K562 (cell line): ENCODE measurements at regions not wholly inside any gene's neighbourhood (a gene's known extent, or its start where the extent isn't known, plus 50 kb on each side); places are given as distances from the start of the nearest gene placed in this dataset.

Source experiments
- AFF1 ChIP-seq, 2 experiments: fragments of 450-650 bp; IDR thresholded peaks; 2 replicates each; pipeline ENCODE4 v1.6.1; 2018; ENCODE audit warnings: mild to moderate bottlenecking in 2 of 2, low read depth in 1 of 2; ENCODE audit not compliant: partially characterized antibody in 2 of 2
- BHLHE40 ChIP-seq: IDR thresholded peaks from 2 replicates; pipeline ENCODE4 v1.6.1; 2011; ENCODE audit warnings: low read length, improper control_type of control experiment
- CBX2 ChIP-seq: fragments of 200-600 bp; sonication (generic); IDR thresholded peaks from one replicate; pipeline ENCODE4 v1.6.1; 2012; ENCODE audit warnings: mild to moderate bottlenecking, low read length, inconsistent platforms; ENCODE audit not compliant: insufficient read depth, poor library complexity, severe bottlenecking
- HDAC2 ChIP-seq: fragments of 450-650 bp; IDR thresholded peaks from 2 replicates; pipeline ENCODE4 v1.6.1; 2016; ENCODE audit warnings: mild to moderate bottlenecking
- IRF2 ChIP-seq: sonication (generic); formaldehyde crosslinking; IDR thresholded peaks from 2 replicates; pipeline ENCODE4 v1.8.1; 2022; ENCODE audit warnings: mild to moderate bottlenecking, missing genetic modification reagents
- RAD21 ChIP-seq, 2 experiments: fragments of 250-450 bp in 1 of 2; fragments of 450-650 bp in 1 of 2; sonication (Bioruptor Pico) in 1 of 2; formaldehyde crosslinking in 1 of 2; IDR thresholded peaks in 1 of 2; conservative IDR thresholded peaks in 1 of 2; 2 replicates each; pipeline versions ENCODE4 v1.4.0 to v1.8.0; 2020 to 2022; ENCODE audit warnings: mild to moderate bottlenecking in 2 of 2, moderate library complexity in 1 of 2
- STAT6 ChIP-seq: sonication (generic); formaldehyde crosslinking; IDR thresholded peaks from 2 replicates; pipeline ENCODE4 v1.8.1; 2023; ENCODE audit warnings: mild to moderate bottlenecking, missing genetic modification reagents
- TEAD1 ChIP-seq, 2 experiments: fragments of 450-650 bp in 1 of 2; sonication (generic) in 1 of 2; formaldehyde crosslinking; IDR thresholded peaks; 2 replicates each; pipeline versions ENCODE4 v1.4.0 to v1.8.0; 2020 to 2022; ENCODE audit warnings: mild to moderate bottlenecking in 2 of 2, missing genetic modification reagents in 1 of 2
- ZNF584 ChIP-seq: fragments of 200-800 bp; sonication (Bioruptor generic); IDR thresholded peaks from 2 replicates; pipeline ENCODE4 v1.6.1; 2016; ENCODE audit warnings: low read depth, mild to moderate bottlenecking, missing genetic modification characterization, missing compliant biosample characterization
- ZNF77 ChIP-seq: fragments of 250-450 bp; sonication (Bioruptor Pico); IDR thresholded peaks from 2 replicates; pipeline ENCODE4 v1.5.0; 2020
- TF ChIP-seq, protein P1 (sequence below): sonication (generic); formaldehyde crosslinking; IDR thresholded peaks from 2 replicates; pipeline ENCODE4 v1.8.1; 2023; ENCODE audit warnings: mild to moderate bottlenecking, missing genetic modification reagents
- TF ChIP-seq, protein P2 (sequence below): fragments of 200-800 bp; sonication (Bioruptor generic); IDR thresholded peaks from 2 replicates; pipeline ENCODE4 v1.6.1; 2016; ENCODE audit warnings: missing genetic modification characterization, missing compliant biosample characterization

- no peak for TF ChIP-seq CBX2
- no peak for TF ChIP-seq ZNF77 (CRISPR knock-in tag)
- TF ChIP-seq, protein P1, sequence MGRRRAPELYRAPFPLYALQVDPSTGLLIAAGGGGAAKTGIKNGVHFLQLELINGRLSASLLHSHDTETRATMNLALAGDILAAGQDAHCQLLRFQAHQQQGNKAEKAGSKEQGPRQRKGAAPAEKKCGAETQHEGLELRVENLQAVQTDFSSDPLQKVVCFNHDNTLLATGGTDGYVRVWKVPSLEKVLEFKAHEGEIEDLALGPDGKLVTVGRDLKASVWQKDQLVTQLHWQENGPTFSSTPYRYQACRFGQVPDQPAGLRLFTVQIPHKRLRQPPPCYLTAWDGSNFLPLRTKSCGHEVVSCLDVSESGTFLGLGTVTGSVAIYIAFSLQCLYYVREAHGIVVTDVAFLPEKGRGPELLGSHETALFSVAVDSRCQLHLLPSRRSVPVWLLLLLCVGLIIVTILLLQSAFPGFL (CRISPR knock-in tag), result peak; percentile 72; the same call in 1 of the 2 replicates
- peak; percentile 78 for TF ChIP-seq BHLHE40
- TF ChIP-seq AFF1 (IDR thresholded peaks at IDR 0.05; ENCODE audit: low read depth in 1 of 2, partially characterized antibody in 2 of 2), result peak; percentile 22 to 78
- TF ChIP-seq RAD21 (CRISPR knock-in tag; conservative IDR thresholded peaks at IDR 0.05 in 1 of 2, IDR thresholded peaks at IDR 0.05 in 1 of 2), result no peak; a peak in 3 of 4 replicates
- peak; percentile 39; the same call in 1 of the 2 replicates for TF ChIP-seq ZNF584 (CRISPR knock-in tag)
- peak; percentile 85 to 88 for TF ChIP-seq TEAD1 (CRISPR knock-in tag; IDR thresholded peaks at IDR 0.05)
- TF ChIP-seq, protein P2, sequence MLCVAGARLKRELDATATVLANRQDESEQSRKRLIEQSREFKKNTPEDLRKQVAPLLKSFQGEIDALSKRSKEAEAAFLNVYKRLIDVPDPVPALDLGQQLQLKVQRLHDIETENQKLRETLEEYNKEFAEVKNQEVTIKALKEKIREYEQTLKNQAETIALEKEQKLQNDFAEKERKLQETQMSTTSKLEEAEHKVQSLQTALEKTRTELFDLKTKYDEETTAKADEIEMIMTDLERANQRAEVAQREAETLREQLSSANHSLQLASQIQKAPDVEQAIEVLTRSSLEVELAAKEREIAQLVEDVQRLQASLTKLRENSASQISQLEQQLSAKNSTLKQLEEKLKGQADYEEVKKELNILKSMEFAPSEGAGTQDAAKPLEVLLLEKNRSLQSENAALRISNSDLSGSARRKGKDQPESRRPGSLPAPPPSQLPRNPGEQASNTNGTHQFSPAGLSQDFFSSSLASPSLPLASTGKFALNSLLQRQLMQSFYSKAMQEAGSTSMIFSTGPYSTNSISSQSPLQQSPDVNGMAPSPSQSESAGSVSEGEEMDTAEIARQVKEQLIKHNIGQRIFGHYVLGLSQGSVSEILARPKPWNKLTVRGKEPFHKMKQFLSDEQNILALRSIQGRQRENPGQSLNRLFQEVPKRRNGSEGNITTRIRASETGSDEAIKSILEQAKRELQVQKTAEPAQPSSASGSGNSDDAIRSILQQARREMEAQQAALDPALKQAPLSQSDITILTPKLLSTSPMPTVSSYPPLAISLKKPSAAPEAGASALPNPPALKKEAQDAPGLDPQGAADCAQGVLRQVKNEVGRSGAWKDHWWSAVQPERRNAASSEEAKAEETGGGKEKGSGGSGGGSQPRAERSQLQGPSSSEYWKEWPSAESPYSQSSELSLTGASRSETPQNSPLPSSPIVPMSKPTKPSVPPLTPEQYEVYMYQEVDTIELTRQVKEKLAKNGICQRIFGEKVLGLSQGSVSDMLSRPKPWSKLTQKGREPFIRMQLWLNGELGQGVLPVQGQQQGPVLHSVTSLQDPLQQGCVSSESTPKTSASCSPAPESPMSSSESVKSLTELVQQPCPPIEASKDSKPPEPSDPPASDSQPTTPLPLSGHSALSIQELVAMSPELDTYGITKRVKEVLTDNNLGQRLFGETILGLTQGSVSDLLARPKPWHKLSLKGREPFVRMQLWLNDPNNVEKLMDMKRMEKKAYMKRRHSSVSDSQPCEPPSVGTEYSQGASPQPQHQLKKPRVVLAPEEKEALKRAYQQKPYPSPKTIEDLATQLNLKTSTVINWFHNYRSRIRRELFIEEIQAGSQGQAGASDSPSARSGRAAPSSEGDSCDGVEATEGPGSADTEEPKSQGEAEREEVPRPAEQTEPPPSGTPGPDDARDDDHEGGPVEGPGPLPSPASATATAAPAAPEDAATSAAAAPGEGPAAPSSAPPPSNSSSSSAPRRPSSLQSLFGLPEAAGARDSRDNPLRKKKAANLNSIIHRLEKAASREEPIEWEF (CRISPR knock-in tag), result peak; percentile 71
- TF ChIP-seq IRF2 (CRISPR knock-in tag), result no peak
- TF ChIP-seq HDAC2, result peak; percentile 83; the same call in 1 of the 2 replicates
- TF ChIP-seq STAT6, result no peak
Measured at GRCh38 chr6:26296857-26297648, 67.9 kb upstream of the BTN3A2 start (continued).
